OCI-LY3 (cell line): ENCODE measurements at regions not wholly inside any gene's neighbourhood (a gene's known extent, or its start where the extent isn't known, plus 50 kb on each side); places are given as distances from the start of the nearest gene placed in this dataset.

Experiments
- H2AFZ ChIP-seq: fragments of 200-600, 300-600 bp; shearing (Covaris generic); 2 replicates; pipeline ENCODE4 v1.6.0; 2014; ENCODE audit warnings: antibody characterized with exemption, low read depth, low read length
- H3K27ac ChIP-seq: fragments of 200-600, 300-600 bp; sonication (generic); 2 replicates; pipeline ENCODE4 v1.5.1; 2014; ENCODE audit warnings: mild to moderate bottlenecking, low read length, moderate library complexity, mixed read lengths
- H3K27me3 ChIP-seq: fragments of 200-600, 300-600 bp; sonication (generic); 2 replicates; pipeline ENCODE4 v1.6.1; 2014; ENCODE audit warnings: low read depth, low read length, mixed read lengths
- H3K36me3 ChIP-seq: fragments of 200-600, 300-600 bp; sonication (generic); replicated peaks from 2 replicates; pipeline ENCODE3; 2014; ENCODE audit warnings: low read depth, low read length, mixed read lengths
- H3K4me1 ChIP-seq: fragments of 300-600, 200-600 bp; sonication (generic); 2 replicates; pipeline ENCODE4 v1.6.1; 2014; ENCODE audit warnings: low read length, mixed read lengths
- H3K4me2 ChIP-seq: fragments of 200-600, 300-600 bp; sonication (generic); 2 replicates; pipeline ENCODE4 v1.6.1; 2014; ENCODE audit warnings: low read length, mixed read lengths
- H3K4me3 ChIP-seq: fragments of 300-600, 200-600 bp; sonication (generic); 2 replicates; pipeline ENCODE4 v1.5.1; 2014; ENCODE audit warnings: antibody characterized with exemption, mild to moderate bottlenecking, low read length, moderate library complexity
- H3K79me2 ChIP-seq: fragments of 300-600, 200-600 bp; shearing (Covaris generic); 2 replicates; pipeline ENCODE4 v1.6.1; 2014; ENCODE audit warnings: mild to moderate bottlenecking, low read length, mixed read lengths
- H3K9ac ChIP-seq: fragments of 300-600, 200-600 bp; shearing (Covaris generic); 2 replicates; pipeline ENCODE4 v1.6.0; 2014; ENCODE audit warnings: mild to moderate bottlenecking, low read length, moderate library complexity
- H3K9me3 ChIP-seq: fragments of 200-600, 300-600 bp; shearing (Covaris generic); 2 replicates; pipeline ENCODE4 v1.6.1; 2014; ENCODE audit warnings: low read length, mixed read lengths; ENCODE audit not compliant: insufficient read depth
- H4K20me1 ChIP-seq: fragments of 200-600, 300-600 bp; sonication (generic); 2 replicates; pipeline ENCODE4 v1.6.1; 2016; ENCODE audit warnings: low read length, mixed read lengths; ENCODE audit not compliant: insufficient read depth
- CTCF ChIP-seq: fragments of 200-600, 300-600 bp; sonication (generic); IDR thresholded peaks from 2 replicates; pipeline ENCODE4 v1.5.1; 2014; ENCODE audit warnings: antibody characterized with exemption, low read length, low read depth
- EZH2phosphoT487 ChIP-seq: fragments of 200-600 bp; shearing (Covaris generic); IDR thresholded peaks from 2 replicates; pipeline ENCODE4 v1.6.1; 2018; ENCODE audit warnings: antibody characterized with exemption, mixed run types, low read depth

- Histone ChIP-seq H3K27ac (no peak overlapping the region), H4K20me1 (no peaks in the 10 kb centered on the region), H3K36me3 (no peaks in the 10 kb centered on the region), H3K4me2 (peak overlapping the region; percentile 78), H3K4me3 (no peak overlapping the region), H3K79me2 (no peaks in the 10 kb centered on the region), H3K9ac (no peak overlapping the region), H3K4me1 (peaks cover 19% of the 10 kb centered on the region), H3K9me3 (no peaks in the 10 kb centered on the region), H3K27me3 (peaks cover 25% of the 10 kb centered on the region), H2AFZ (no peak overlapping the region)
- no peak for TF ChIP-seq CTCF
- TF ChIP-seq EZH2phosphoT487 = no peak
These were observed 176.7 kb downstream of the SOX9 start for GRCh38 chr17:72297326-72298115.

GRCh38 chr17:72299100-72299499 is 178.3 kb downstream of the SOX9 start:
- no peak for TF ChIP-seq CTCF
- TF ChIP-seq EZH2phosphoT487 = no peak
- H4K20me1 ChIP-seq = no peaks in the 10 kb centered on the region
- H2AFZ ChIP-seq = no peak overlapping the region
- no peaks in the 10 kb centered on the region for H3K79me2 ChIP-seq
- H3K27ac ChIP-seq = no peak overlapping the region
- no peaks in the 10 kb centered on the region for H3K36me3 ChIP-seq
- peak overlapping the region; percentile 78 for H3K4me2 ChIP-seq
- H3K9me3 ChIP-seq = no peaks in the 10 kb centered on the region
- no peak overlapping the region for H3K4me3 ChIP-seq
- peaks cover 25% of the 10 kb centered on the region for H3K27me3 ChIP-seq
- peaks cover 19% of the 10 kb centered on the region for H3K4me1 ChIP-seq
- H3K9ac ChIP-seq = no peak overlapping the region

GRCh38 chr17:72299592-72299991 is 178.8 kb downstream of the SOX9 start:
- Histone ChIP-seq H2AFZ (no peak overlapping the region), H3K79me2 (no peaks in the 10 kb centered on the region), H3K4me2 (no peak overlapping the region), H4K20me1 (no peaks in the 10 kb centered on the region), H3K4me3 (no peak overlapping the region), H3K9me3 (no peaks in the 10 kb centered on the region), H3K36me3 (no peaks in the 10 kb centered on the region), H3K27me3 (peaks cover 22% of the 10 kb centered on the region), H3K27ac (no peak overlapping the region), H3K4me1 (peaks cover 19% of the 10 kb centered on the region), H3K9ac (no peak overlapping the region)
- TF ChIP-seq EZH2phosphoT487 (no peak), CTCF (no peak)

GRCh38 chr17:72301887-72302286 is 181.1 kb downstream of the SOX9 start:
- Histone ChIP-seq H3K4me3 (no peak overlapping the region), H3K79me2 (no peaks in the 10 kb centered on the region), H3K27ac (no peak overlapping the region), H3K4me2 (no peak overlapping the region), H2AFZ (no peak overlapping the region), H3K36me3 (no peaks in the 10 kb centered on the region), H3K27me3 (peaks cover 17% of the 10 kb centered on the region), H3K4me1 (peaks cover 19% of the 10 kb centered on the region), H4K20me1 (no peaks in the 10 kb centered on the region), H3K9ac (no peak overlapping the region), H3K9me3 (no peaks in the 10 kb centered on the region)
- no peak for TF ChIP-seq EZH2phosphoT487
- no peak for TF ChIP-seq CTCF
